K562 (cell line): ENCODE measurements at regions not wholly inside any gene's neighbourhood (a gene's known extent, or its start where the extent isn't known, plus 50 kb on each side); places are given as distances from the start of the nearest gene placed in this dataset.
A peak's percentile ranks its signal among the peaks of the same experiment; 100 is the strongest.

ENCODE experiments used
- BACH1 ChIP-seq: fragments of 200-800 bp; sonication (Bioruptor generic); IDR thresholded peaks from 2 replicates; pipeline ENCODE4 v1.6.1; 2016; ENCODE audit warnings: missing genetic modification characterization, missing compliant biosample characterization
- CEBPB ChIP-seq: fragments of 450-650 bp; IDR thresholded peaks from 2 replicates; pipeline ENCODE4 v1.6.1; 2016; ENCODE audit warnings: missing genetic modification characterization, missing compliant biosample characterization
- FOSL1 ChIP-seq: fragments of 200-800 bp; sonication (Bioruptor generic); conservative IDR thresholded peaks from 2 replicates; pipeline ENCODE4 v1.6.1; 2016; ENCODE audit warnings: missing genetic modification characterization, missing compliant biosample characterization
- FOXK1 ChIP-seq: sonication (generic); formaldehyde crosslinking; IDR thresholded peaks from 2 replicates; pipeline ENCODE4 v1.8.0; 2022; ENCODE audit warnings: missing genetic modification reagents, mild to moderate bottlenecking, borderline replicate concordance
- JUN ChIP-seq, 2 experiments: sonication (generic) in 1 of 2; formaldehyde crosslinking in 1 of 2; IDR thresholded peaks; 2 replicates each; pipeline versions ENCODE4 v1.6.1 to v1.8.0; 2012 to 2022; ENCODE audit warnings: borderline replicate concordance in 2 of 2, mild to moderate bottlenecking in 2 of 2, improper control_type of control experiment in 1 of 2, low read depth in 1 of 2, low read length in 1 of 2, missing genetic modification reagents in 1 of 2
- KDM1A ChIP-seq, 2 experiments: fragments of 450-650 bp; IDR thresholded peaks; 2 replicates each; pipeline ENCODE4 v1.6.1; 2016; ENCODE audit warnings: mild to moderate bottlenecking in 2 of 2
- MAFF ChIP-seq: IDR thresholded peaks from 2 replicates; pipeline ENCODE4 v1.6.1; 2012; ENCODE audit warnings: low read length, improper control_type of control experiment
- MAFG ChIP-seq: fragments of 450-650 bp; conservative IDR thresholded peaks from 2 replicates; pipeline ENCODE4 v1.6.1; 2016; ENCODE audit warnings: missing genetic modification characterization, missing compliant biosample characterization
- MAFK ChIP-seq: IDR thresholded peaks from 2 replicates; pipeline ENCODE4 v1.6.1; 2011; ENCODE audit warnings: low read length, improper control_type of control experiment
- NFE2 ChIP-seq: IDR thresholded peaks from 2 replicates; pipeline ENCODE4 v1.6.1; 2014; ENCODE audit warnings: antibody characterized with exemption, low read depth
- NFIX ChIP-seq: fragments of 250-450 bp; sonication (Bioruptor Pico); IDR thresholded peaks from 2 replicates; pipeline ENCODE4 v1.4.0; 2020; ENCODE audit warnings: low read depth, mild to moderate bottlenecking, moderate library complexity
- PRMT5 ChIP-seq: sonication (generic); formaldehyde crosslinking; IDR thresholded peaks from 2 replicates; pipeline ENCODE4 v1.5.0; 2020; ENCODE audit warnings: missing genetic modification reagents
- RNF2 ChIP-seq: sonication (generic); IDR thresholded peaks from 2 replicates; pipeline ENCODE4 v1.6.1; 2016
- SMARCA4 ChIP-seq: fragments of 450-650 bp; IDR thresholded peaks from 2 replicates; pipeline ENCODE4 v1.6.1; 2016
- TAF7 ChIP-seq: fragments of 450-650 bp; IDR thresholded peaks from 2 replicates; pipeline ENCODE4 v1.6.1; 2016; ENCODE audit warnings: missing genetic modification characterization, missing compliant biosample characterization
- ZFPM2 ChIP-seq: fragments of 250-450 bp; sonication (Bioruptor Pico); IDR thresholded peaks from 2 replicates; pipeline ENCODE4 v1.5.1; 2022; ENCODE audit warnings: mild to moderate bottlenecking
- ZKSCAN8 ChIP-seq: fragments of 200-800 bp; sonication (Bioruptor generic); IDR thresholded peaks from 2 replicates; pipeline ENCODE4 v1.6.1; 2016; ENCODE audit warnings: missing genetic modification characterization, missing compliant biosample characterization
- ZNF140 ChIP-seq: fragments of 250-450 bp; sonication (Bioruptor Pico); IDR thresholded peaks from 2 replicates; pipeline ENCODE4 v1.8.0; 2021; ENCODE audit warnings: moderate library complexity, mild to moderate bottlenecking, inconsistent platforms
- ZNF354B ChIP-seq: fragments of 250-450 bp; sonication (Bioruptor Pico); IDR thresholded peaks from 2 replicates; pipeline ENCODE4 v1.4.0; 2020
- ZNF583 ChIP-seq: fragments of 250-450 bp; sonication (Bioruptor Pico); IDR thresholded peaks from 2 replicates; pipeline ENCODE4 v1.4.0; 2020
- TF ChIP-seq, protein P1 (sequence below): fragments of 450-650 bp; IDR thresholded peaks from 2 replicates; pipeline ENCODE4 v1.6.1; 2017; ENCODE audit warnings: antibody characterized with exemption, mild to moderate bottlenecking
- TF ChIP-seq, protein P2 (sequence below): sonication (generic); formaldehyde crosslinking; IDR thresholded peaks from 2 replicates; pipeline ENCODE4 v1.8.0; 2023; ENCODE audit warnings: mild to moderate bottlenecking, missing genetic modification reagents

DNA sequence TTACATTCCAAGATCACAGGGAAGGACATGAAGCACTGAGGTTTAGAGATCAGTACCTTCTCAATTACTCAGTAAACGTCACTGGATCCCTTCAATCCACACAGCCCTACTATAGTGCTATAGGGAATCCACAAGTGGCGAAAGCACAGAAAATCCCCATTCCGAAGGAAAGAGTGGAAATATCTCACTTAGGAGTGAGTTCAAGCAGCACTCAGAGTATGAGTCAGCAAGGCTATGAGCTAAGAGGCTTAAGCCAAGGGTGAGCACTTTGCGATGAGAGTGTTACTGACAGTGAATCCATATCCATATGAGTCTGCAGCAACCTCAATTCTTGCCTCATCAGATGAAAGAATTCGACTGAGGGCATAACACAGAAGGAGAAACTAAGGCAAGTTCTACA is 165.1 kb downstream of the VSIG4 start (continued):
- TF ChIP-seq, protein P1, sequence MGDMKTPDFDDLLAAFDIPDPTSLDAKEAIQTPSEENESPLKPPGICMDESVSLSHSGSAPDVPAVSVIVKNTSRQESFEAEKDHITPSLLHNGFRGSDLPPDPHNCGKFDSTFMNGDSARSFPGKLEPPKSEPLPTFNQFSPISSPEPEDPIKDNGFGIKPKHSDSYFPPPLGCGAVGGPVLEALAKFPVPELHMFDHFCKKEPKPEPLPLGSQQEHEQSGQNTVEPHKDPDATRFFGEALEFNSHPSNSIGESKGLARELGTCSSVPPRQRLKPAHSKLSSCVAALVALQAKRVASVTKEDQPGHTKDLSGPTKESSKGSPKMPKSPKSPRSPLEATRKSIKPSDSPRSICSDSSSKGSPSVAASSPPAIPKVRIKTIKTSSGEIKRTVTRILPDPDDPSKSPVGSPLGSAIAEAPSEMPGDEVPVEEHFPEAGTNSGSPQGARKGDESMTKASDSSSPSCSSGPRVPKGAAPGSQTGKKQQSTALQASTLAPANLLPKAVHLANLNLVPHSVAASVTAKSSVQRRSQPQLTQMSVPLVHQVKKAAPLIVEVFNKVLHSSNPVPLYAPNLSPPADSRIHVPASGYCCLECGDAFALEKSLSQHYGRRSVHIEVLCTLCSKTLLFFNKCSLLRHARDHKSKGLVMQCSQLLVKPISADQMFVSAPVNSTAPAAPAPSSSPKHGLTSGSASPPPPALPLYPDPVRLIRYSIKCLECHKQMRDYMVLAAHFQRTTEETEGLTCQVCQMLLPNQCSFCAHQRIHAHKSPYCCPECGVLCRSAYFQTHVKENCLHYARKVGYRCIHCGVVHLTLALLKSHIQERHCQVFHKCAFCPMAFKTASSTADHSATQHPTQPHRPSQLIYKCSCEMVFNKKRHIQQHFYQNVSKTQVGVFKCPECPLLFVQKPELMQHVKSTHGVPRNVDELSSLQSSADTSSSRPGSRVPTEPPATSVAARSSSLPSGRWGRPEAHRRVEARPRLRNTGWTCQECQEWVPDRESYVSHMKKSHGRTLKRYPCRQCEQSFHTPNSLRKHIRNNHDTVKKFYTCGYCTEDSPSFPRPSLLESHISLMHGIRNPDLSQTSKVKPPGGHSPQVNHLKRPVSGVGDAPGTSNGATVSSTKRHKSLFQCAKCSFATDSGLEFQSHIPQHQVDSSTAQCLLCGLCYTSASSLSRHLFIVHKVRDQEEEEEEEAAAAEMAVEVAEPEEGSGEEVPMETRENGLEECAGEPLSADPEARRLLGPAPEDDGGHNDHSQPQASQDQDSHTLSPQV, result peak; percentile 19; the same call in 1 of the 2 replicates
- TF ChIP-seq ZNF583 (no peak), ZKSCAN8 (CRISPR knock-in tag) (no peak), TAF7 (no peak), RNF2 (no peak), FOXK1 (no peak), PRMT5 (CRISPR knock-in tag) (no peak), KDM1A (IDR thresholded peaks at IDR 0.05) (no peak), JUN (IDR thresholded peaks at IDR 0.05; ENCODE audit: borderline replicate concordance, low read depth, low read length) (peak; percentile 50; the same call in 1 of the 2 replicates), JUN (CRISPR knock-in tag; IDR thresholded peaks at IDR 0.05; ENCODE audit: borderline replicate concordance) (no peak), MAFK (peak; percentile 41; the same call in 1 of the 2 replicates), BACH1 (tag) (no peak), SMARCA4 (peak; percentile 52), ZFPM2 (CRISPR knock-in tag) (no peak), MAFG (tag) (peak; percentile 60), CEBPB (tag) (no peak), NFE2 (peak; percentile 84), FOSL1 (tag) (peak; percentile 67), NFIX (no peak), ZNF140 (CRISPR knock-in tag) (no peak), ZNF354B (no peak), MAFF (peak; percentile 20; the same call in 1 of the 2 replicates)
- TF ChIP-seq, protein P2, sequence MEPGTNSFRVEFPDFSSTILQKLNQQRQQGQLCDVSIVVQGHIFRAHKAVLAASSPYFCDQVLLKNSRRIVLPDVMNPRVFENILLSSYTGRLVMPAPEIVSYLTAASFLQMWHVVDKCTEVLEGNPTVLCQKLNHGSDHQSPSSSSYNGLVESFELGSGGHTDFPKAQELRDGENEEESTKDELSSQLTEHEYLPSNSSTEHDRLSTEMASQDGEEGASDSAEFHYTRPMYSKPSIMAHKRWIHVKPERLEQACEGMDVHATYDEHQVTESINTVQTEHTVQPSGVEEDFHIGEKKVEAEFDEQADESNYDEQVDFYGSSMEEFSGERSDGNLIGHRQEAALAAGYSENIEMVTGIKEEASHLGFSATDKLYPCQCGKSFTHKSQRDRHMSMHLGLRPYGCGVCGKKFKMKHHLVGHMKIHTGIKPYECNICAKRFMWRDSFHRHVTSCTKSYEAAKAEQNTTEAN (CRISPR knock-in tag), result no peak
